Peyer's patch (tissue), 4 donors: ENCODE measurements at regions not wholly inside any gene's neighbourhood (a gene's known extent, or its start where the extent isn't known, plus 50 kb on each side); places are given as distances from the start of the nearest gene placed in this dataset.
"Not testable (repeated sequence)": the region's sequence is repeated elsewhere in the genome, so short reads cannot be mapped to it uniquely, and the experiment has no call there.

Experiments used
- DNase-seq, 3 donors: peaks; one replicate each; pipeline ENCODE4 v3.0.0-alpha.2; 2017 to 2019
- H3K27ac ChIP-seq, 4 donors: fragments of 200-600 bp; sonication (generic); one replicate each; pipeline ENCODE4 v1.5.1; 2016 to 2019
- H3K27me3 ChIP-seq, 2 donors: fragments of 200-600 bp; sonication (generic); one replicate each; pipeline ENCODE4 v1.5.1; 2019
- H3K36me3 ChIP-seq, 3 donors: fragments of 200-600 bp; sonication (generic); one replicate each; pipeline ENCODE4 v1.5.1; 2016 to 2019
- H3K4me1 ChIP-seq, 4 donors: fragments of 200-600 bp; sonication (generic); one replicate each; pipeline ENCODE4 v1.5.1; 2016 to 2019
- H3K4me3 ChIP-seq, 4 donors: fragments of 200-600 bp; sonication (generic); 1 replicate in 3 of 4; 2 replicates in 1 of 4; pipeline ENCODE4 v1.5.1; 2016 to 2019; ENCODE audit warnings: mild to moderate bottlenecking in 1 of 4
- H3K9me3 ChIP-seq, 4 donors: fragments of 200-600 bp; sonication (generic); one replicate each; pipeline ENCODE4 v1.5.1; 2016 to 2019; ENCODE audit warnings: mild to moderate bottlenecking in 1 of 4
- CTCF ChIP-seq, 6 experiments: fragments of 450-650 bp in 4 of 6; fragments of 200-600 bp in 2 of 6; sonication (generic) in 1 of 6; IDR thresholded peaks; one replicate each; pipeline ENCODE4 v1.5.1; 2017 to 2019; ENCODE audit warnings: antibody characterized with exemption in 6 of 6, mild to moderate bottlenecking in 3 of 6, moderate library complexity in 1 of 6
- POLR2A ChIP-seq, 2 donors: fragments of 450-650 bp; IDR thresholded peaks; one replicate each; pipeline ENCODE4 v1.5.1; 2017; ENCODE audit warnings: antibody characterized with exemption in 2 of 2, mild to moderate bottlenecking in 2 of 2, moderate library complexity in 2 of 2

- H3K4me3 ChIP-seq = no peak overlapping the region
- no peak for TF ChIP-seq POLR2A (IDR thresholded peaks at IDR 0.05)
- no peak for TF ChIP-seq CTCF (IDR thresholded peaks at IDR 0.05)
- no peak overlapping the region for H3K27ac ChIP-seq
- no peaks in the 10 kb centered on the region for H3K4me1 ChIP-seq
- no peaks in the 10 kb centered on the region for H3K27me3 ChIP-seq
- DNase-seq = no peak
- H3K9me3 ChIP-seq = no peaks in the 10 kb centered on the region
- no peaks in the 10 kb centered on the region for H3K36me3 ChIP-seq
Observed at GRCh38 chr5:171542525-171543140, 123.2 kb downstream of the FGF18 start.

GRCh38 chr5:171543148-171543815 is 123.8 kb downstream of the FGF18 start:
- H3K36me3 ChIP-seq = no peaks in the 10 kb centered on the region
- TF ChIP-seq CTCF (IDR thresholded peaks at IDR 0.05) = no peak
- TF ChIP-seq POLR2A (IDR thresholded peaks at IDR 0.05) = no peak

GRCh38 chr5:171544913-171545765 is 125.7 kb downstream of the FGF18 start:
- H3K27ac ChIP-seq = no peak overlapping the region
- H3K36me3 ChIP-seq = no peaks in the 10 kb centered on the region
- no peaks in the 10 kb centered on the region for H3K9me3 ChIP-seq
- TF ChIP-seq POLR2A (IDR thresholded peaks at IDR 0.05) (no peak), CTCF (IDR thresholded peaks at IDR 0.05) (no peak)
- H3K4me1 ChIP-seq = no peaks in the 10 kb centered on the region
- no peak for DNase-seq
- H3K27me3 ChIP-seq = no peaks in the 10 kb centered on the region
- no peak overlapping the region for H3K4me3 ChIP-seq

More at GRCh38 chr5:171543148-171543815, 123.8 kb downstream of the FGF18 start:
- H3K9me3 ChIP-seq = no peaks in the 10 kb centered on the region
- H3K27me3 ChIP-seq = no peaks in the 10 kb centered on the region
- H3K4me3 ChIP-seq = no peak overlapping the region
- no peak for DNase-seq
- no peaks in the 10 kb centered on the region for H3K4me1 ChIP-seq
- no peak overlapping the region for H3K27ac ChIP-seq

GRCh38 chr5:171549274-171549673 is 129.8 kb downstream of the FGF18 start:
- Histone ChIP-seq H3K4me3 (no peak overlapping the region), H3K27ac (no peak overlapping the region), H3K4me1 (no peaks in the 10 kb centered on the region), H3K9me3 (no peaks in the 10 kb centered on the region), H3K27me3 (no peaks in the 10 kb centered on the region), H3K36me3 (no peaks in the 10 kb centered on the region)
- no peak for DNase-seq
- TF ChIP-seq CTCF (IDR thresholded peaks at IDR 0.05) (no peak), POLR2A (IDR thresholded peaks at IDR 0.05) (no peak)

GRCh38 chr5:171553817-171554216 is 134.4 kb downstream of the FGF18 start:
- not testable (repeated sequence) for H3K4me3 ChIP-seq, H3K4me1 ChIP-seq, H3K9me3 ChIP-seq

GRCh38 chr5:171555160-171555559 is 135.7 kb downstream of the FGF18 start:
- no peak for DNase-seq
- no peaks in the 10 kb centered on the region for H3K4me1 ChIP-seq
- TF ChIP-seq POLR2A (IDR thresholded peaks at IDR 0.05) (no peak), CTCF (IDR thresholded peaks at IDR 0.05) (no peak)
- H3K9me3 ChIP-seq = no peaks in the 10 kb centered on the region
- no peak overlapping the region for H3K27ac ChIP-seq
- no peaks in the 10 kb centered on the region for H3K27me3 ChIP-seq
- no peaks in the 10 kb centered on the region for H3K36me3 ChIP-seq
- no peak overlapping the region for H3K4me3 ChIP-seq

More at GRCh38 chr5:171553817-171554216, 134.4 kb downstream of the FGF18 start:
- not testable (repeated sequence) for H3K27me3 ChIP-seq, H3K27ac ChIP-seq, DNase-seq, H3K36me3 ChIP-seq
